HG03354 (cell line): ENCODE measurements at regions not wholly inside any gene's neighbourhood (a gene's known extent, or its start where the extent isn't known, plus 50 kb on each side); places are given as distances from the start of the nearest gene placed in this dataset.
"Not testable (repeated sequence)": the region's sequence is repeated elsewhere in the genome, so short reads cannot be mapped to it uniquely, and the experiment has no call there.

Source experiments
- ATAC-seq: cut with Tn5 transposase; IDR thresholded peaks from one replicate; pipeline ENCODE4 v1.9.1; 2021; ENCODE audit warnings: mild to moderate bottlenecking; ENCODE audit not compliant: unreplicated experiment, poor library complexity, severe bottlenecking

DNA sequence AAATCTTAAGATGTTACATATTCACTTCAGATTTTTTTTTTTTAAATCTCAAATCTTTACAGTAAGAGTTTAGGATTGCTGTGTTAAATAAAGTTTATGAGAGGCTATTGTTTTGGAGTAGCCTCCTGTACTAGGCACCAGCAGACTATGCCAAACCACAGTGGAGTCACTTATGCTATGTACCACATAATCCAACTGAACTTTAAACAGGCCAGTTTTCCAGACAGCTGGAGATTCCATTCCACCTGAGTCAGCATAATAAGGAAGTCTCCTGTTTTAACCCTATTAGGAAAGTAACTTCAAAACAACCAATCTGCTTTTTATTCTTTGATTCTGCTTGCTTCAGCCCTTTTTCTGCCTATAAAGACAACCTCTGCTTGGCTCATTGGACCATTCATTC, 205.2 kb downstream of the CSNK1G3 start:
- ATAC-seq = no peak

DNA sequence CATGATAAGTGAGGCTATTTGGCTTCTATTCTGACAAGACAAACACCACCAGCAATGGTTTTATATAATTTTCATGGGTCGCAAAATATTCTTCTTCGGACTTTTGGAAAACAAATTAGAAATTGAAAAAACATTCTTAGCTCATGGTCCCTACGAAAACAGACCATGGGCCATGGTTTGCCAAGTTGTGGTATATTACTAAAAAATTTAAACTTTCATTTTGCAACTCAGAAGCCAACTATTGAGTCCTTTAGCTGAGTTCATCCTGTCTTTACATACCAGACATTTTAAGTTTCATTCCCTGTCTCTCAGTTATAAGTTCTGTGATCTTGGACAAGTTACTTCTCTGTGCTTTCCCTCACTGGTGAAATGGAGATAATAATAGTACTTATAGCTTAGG, 198.1 kb downstream of the CSNK1G3 start:
- ATAC-seq = no peak

DNA sequence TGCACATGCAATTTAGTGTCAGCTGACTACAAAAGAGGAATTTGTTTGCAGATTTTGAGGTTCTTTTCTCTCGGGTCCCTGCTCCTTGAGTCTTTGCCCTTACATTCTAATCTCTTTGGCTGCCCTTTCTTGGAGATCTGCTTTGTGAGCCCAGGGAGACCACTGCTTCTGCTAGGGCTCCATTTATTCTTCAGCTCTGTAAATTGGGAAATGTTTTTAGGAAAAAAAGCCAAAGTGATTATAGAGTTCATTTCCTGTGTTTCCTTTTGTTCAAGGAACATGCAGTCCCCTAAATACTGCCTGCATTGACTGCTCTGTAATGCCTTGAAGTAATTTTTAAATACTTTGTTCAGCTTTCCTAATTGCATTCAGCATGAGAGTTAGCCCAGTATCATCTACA, 197.4 kb downstream of the CSNK1G3 start:
- no peak for ATAC-seq

DNA sequence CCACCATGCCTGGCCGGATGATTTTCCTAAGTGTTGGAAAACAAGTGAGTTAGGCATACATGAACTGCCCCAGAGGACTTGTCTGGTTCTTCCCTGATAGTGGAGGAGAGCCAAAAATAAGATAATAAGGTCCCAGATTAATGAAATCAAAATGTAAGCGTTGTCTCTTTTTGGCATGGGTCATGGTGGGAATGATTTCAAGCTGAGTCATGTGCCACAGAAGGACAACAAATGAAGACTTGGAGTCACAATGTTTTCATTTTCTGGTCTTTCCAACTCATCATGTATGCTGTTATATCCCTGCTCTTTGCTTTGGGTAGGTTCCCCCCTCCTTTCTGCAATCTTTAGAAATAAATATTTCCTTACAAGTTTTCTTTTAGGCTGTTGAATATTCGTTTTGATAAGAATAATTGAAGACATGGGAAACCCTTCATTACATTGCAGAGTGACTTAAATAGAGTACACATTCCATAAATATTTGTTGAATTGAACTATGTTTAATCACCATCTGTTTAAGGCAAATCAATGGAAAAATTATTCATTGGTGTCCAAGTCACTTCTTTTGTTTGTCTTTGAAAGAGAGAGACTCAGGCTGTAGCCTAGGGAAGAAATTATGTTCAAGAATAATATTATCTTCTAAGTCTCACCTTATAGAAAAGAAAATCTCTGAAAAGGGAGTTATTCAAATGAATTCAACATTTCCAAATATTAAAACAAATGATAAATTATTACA, 196.3 kb downstream of the CSNK1G3 start:
- no peak for ATAC-seq

DNA sequence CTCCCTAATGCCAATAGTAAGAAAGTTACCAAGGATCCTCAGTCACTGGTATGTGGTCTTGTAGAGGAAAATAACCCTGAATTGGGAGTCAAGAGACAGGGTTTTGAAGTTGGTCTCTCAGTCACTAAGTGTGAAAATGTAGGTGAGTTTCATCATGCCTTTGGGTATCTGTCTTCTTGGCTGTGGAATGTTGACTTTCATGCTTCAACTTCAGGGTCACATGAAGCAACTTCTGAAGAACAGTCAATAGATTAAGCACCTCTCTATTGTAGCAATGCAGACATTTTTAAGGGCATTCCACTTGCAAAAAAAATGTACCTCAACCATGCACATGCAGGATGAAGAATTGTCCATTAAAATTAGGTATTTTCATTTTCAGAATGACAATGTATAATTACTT, 194.6 kb downstream of the CSNK1G3 start:
- no peak for ATAC-seq

DNA sequence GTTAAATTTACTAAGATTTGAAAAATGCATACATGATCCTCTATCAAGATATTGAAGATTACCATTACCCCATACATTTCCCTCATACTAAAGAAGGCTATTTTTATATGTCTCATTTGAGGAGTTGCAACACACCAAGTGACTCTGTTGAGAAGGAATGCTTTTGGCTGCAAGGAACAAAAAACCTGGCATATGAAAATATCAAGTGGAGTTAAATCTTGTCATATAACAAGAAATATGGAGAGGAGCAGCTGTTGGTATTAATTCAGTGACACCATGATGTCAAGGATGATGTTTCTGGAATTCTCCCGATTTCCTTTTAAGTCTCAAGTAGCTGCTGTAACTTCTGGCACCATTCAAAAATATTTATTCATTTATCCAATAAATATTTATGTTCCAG, 193.8 kb downstream of the CSNK1G3 start:
- no peak for ATAC-seq

DNA sequence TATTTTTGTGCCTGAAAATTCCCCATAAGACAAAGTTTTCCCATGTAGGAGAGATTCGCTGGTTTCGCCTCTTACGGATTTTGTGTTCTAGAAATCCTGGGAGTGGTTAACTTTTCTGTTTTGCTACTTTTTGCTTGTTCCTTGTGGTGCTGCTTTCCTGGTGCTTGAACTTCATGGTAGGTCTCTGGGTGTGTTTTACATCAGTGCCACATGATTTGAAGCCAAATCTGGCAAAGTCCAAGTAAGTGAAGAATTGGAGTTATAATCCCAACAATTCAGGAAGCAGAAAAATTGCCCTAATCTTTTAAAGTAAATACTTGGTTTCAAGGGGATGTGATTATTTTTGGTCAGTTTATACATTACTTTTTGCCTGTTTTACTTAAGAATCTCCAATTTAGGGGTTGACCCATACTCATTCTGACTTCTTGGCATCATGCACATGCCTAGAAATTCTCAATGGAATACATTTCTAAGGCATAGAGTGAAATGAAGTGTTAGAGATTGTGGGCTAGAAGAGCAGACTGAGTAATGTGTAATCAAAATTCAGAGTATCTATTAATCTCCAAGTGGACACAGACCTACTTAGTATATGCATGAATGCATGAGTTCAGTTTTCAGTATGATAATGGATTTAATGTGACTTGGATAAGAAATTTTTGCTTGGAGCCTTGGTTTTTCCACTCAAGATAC, 189.7 kb downstream of the CSNK1G3 start:
- ATAC-seq = no peak

DNA sequence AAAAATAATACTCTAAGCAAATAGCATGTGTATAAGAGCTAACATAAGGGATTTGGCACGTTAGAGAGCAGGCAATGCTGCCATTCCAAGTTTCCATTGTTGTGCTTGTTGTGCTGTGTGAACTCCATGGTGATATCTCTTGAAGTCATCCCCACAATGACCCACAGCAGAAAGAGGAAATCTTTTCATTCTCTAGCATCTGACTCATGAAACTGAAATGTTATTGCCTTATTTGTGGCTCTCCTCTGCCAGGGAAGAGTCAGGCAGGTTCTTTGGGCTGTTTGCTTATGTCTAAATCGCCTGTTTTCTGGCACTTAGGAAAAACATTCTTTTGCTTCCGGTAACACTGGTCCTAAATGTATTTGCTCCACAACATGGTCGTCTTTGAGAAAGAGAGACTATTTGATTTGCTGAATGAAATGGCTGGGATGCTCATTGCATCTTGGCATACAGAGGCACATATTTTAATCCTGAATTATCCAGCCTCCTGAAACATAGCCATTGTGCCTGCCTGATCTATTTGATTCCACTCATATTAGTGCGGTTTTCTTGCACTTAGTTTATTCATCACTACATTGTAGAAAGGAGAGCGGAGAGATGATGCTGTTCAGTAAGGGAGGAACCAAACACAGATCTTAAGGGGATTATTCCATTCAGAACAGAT, 188.8 kb downstream of the CSNK1G3 start:
- ATAC-seq = no peak

DNA sequence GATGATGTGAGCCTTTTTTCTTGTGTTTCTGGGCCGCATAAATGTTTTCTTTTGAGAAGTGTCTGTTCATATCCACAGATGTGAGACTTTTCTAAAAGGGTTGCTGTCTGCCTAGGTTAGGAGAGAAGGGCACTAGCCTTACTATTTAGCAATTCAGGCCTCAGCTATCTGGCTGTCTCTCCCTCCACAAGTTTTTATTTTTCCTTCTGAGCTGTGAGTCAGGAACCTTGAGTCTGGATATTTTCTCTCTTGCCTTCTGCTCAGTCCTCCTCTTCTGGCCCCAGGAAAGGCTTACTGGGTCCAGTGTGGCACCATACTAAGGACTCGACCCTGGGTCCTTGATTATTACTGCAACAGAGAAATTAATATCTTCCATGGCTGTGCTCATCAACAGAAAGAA, 187.6 kb downstream of the CSNK1G3 start:
- ATAC-seq = no peak

DNA sequence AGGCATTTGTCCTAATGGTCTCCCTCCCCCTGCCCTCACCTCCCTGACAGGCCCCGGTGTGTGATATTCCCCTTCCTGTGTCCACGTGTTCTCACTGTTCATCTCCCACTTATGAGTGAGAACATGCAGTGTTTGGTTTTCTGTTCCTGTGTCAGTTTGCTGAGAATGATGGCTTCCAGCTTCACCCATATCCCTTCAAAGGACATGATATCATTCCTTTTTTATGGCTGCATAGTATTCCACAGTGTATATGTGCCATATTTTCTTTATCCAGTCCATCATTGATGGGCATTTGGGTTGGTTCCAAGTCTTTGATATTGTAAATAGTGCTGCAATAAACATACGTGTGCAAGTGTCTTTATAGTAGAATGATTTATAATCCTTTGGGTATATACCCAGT, 187.0 kb downstream of the CSNK1G3 start:
- not testable (repeated sequence) for ATAC-seq

DNA sequence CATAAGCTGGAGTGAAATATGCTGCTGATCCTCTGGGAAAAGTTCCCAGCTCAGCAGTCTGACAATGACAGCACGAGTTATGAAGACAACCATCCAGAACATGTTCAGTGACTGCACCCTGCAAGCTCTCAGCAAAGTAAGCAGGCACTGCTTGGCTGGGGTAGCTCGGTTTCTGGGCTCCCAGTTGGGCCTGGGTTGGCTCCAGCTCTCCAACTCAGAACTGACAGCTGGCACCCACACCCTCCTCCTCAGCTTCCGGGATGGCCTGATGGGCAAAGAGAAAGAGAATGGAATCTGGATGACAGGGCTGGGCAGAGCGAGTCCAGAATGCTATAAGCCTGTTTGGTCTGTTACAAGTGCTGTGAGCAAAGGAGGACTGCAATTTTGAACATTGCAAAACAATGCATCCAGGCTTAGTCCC, 185.0 kb downstream of the CSNK1G3 start:
- ATAC-seq = no peak

DNA sequence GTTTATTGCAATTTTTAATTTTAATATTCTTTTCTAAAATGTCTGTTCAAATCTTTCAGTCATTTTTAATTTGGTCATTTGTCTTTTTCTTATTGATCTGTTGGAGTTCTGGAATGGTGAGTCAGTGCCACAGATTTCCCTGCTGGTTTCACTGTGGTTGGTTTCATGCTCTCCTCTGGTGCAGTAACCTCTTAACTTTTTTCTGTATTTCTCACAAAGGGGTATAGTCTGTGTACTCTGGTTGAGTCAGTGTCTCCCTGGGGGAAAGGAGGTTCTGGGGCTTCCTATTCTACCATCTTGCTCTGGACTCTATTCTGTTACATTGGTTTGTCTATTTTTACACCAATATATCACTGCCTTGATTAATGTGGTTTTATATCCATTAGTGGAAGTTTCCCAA, 178.8 kb downstream of the CSNK1G3 start:
- ATAC-seq = no peak

DNA sequence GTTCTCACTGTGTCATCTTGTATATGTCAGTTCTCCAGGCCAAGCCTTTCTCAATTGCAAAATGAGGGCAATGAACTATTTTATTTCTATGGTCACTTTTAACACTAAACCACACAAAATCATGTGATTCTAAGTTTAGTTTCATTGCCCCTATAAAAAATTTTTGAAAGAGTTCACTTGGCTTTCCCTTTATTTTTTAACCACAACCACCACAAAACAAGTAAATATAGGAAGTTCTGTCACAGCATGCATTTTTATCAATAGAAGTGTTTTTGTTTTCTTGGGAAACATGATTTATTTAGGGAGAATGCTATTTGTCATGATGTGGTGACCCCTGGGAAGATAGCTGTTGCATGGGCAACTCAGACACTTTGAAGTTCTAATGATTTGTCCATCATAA, 169.1 kb downstream of the CSNK1G3 start:
- ATAC-seq = no peak

DNA sequence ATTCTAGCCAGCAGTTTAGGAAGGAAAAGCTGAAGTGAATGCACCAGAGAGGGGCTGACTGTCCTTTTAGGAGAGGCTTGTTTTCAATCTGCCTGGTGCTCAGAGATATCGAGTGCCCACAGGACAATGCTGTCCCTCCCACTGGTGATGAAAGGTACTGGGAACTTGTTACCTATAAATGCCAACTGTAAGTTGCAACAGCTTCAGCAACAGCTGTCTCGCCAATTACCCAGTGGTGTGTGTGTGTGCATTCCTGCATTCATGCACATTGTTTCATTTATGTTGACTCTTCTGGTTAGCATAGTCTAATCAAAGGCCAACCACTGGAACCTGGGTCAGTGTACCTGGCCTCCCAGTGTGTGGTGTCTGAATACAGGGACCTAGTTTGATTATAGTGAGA, 161.1 kb downstream of the CSNK1G3 start:
- no peak for ATAC-seq

DNA sequence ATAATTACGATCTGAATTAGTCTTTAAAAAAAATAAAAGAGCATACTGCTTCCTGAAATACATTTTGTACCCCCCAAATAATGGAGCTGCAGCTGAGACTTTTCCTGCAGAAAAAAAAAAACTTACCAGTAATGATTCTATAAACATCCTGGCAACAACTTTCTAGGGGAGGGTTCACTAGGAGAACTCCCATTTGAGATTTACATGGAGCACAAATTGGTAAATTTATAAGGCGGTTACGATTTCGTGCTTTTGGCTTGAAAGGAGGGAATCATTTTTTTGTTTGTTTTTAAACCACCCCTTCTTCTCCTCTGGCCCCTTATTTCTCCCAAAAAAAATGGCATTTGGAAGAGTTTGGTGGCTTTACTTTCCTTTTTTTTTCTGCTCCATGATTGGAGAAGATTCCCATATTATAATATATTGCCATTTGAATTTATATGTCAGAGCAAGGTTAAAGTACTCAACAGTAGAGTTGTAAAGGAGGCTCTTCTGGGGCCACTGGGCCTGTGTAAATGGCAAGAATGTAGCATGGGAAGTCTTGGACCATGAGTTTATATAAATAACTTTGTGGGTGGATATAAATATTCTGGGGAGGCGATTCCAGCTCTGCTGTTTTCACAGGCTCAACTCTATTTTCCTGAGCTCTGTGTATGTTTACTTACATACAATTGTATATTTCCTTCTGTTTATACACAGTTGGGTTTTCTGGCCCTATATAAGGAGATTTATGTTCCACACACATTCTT, 159.9 kb downstream of the CSNK1G3 start:
- no peak for ATAC-seq

DNA sequence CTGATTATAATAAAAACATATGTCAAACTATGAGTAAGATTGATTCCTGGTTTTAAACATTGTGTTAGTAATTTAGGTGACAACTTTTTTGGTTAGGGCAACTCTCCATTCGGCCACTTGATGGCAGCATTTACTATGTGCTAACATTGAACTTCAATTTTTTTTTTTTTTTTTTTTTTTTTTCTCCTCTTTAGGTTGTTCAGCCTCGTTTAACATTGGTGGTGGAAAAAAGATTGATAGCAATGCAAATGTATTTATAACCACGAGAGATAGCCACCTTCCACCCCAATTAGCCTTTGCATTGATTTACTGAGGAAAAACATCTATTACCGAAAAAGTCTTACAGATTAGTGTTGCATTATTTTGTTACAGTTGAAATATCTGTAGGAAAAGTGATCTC, 159.1 kb downstream of the CSNK1G3 start:
- peak; percentile 72 for ATAC-seq
